HEK293 (cell line): ENCODE measurements at regions not wholly inside any gene's neighbourhood (a gene's known extent, or its start where the extent isn't known, plus 50 kb on each side); places are given as distances from the start of the nearest gene placed in this dataset.

Source experiments
- CTCF ChIA-PET: fragments of 350-600 bp; formaldehyde crosslinking; extraction: SDS; loops from one replicate; lab custom pipeline; 2021; ENCODE audit warnings: antibody characterized with exemption; lab: Yijun Ruan, JAX
- POLR2A ChIA-PET: fragments of 300-600 bp; formaldehyde crosslinking; extraction: SDS; loops from one replicate; lab custom pipeline; 2020; ENCODE audit warnings: antibody characterized with exemption, inconsistent platforms; lab: Yijun Ruan, JAX
- H3K27ac ChIP-seq: fragments of 200-500 bp; sonication (Bioruptor generic); 2 replicates; pipeline ENCODE4 v1.5.1; 2014; ENCODE audit warnings: low read depth, low read length, control low read depth, inconsistent platforms; ENCODE audit errors: extremely low read depth
- H3K36me3 ChIP-seq, 2 experiments: fragments of 200-500 bp in 1 of 2; sonication (Bioruptor generic) in 1 of 2; 1 replicate in 1 of 2; 2 replicates in 1 of 2; pipeline ENCODE4 v1.5.1; 2014 to 2017; ENCODE audit warnings: inconsistent platforms in 2 of 2, low read length in 2 of 2; ENCODE audit not compliant: control insufficient read depth in 2 of 2, insufficient read depth in 1 of 2
- H3K4me1 ChIP-seq: fragments of 200-500 bp; sonication (Bioruptor generic); 2 replicates; pipeline ENCODE4 v1.5.1; 2014; ENCODE audit warnings: mild to moderate bottlenecking, low read length, inconsistent platforms; ENCODE audit not compliant: control insufficient read depth, insufficient read depth
- H3K4me3 ChIP-seq: 2 replicates; pipeline ENCODE4 v1.5.1; 2011; ENCODE audit warnings: low read depth, mild to moderate bottlenecking, control low read depth, low read length, moderate library complexity
- H3K9me3 ChIP-seq: fragments of 200-500 bp; sonication (Bioruptor generic); 2 replicates; pipeline ENCODE4 v1.5.1; 2014; ENCODE audit warnings: low read depth, low read length, inconsistent platforms; ENCODE audit not compliant: control insufficient read depth, insufficient read depth
- OSR2 ChIP-seq: fragments of 450-650 bp; formaldehyde crosslinking; IDR thresholded peaks from 2 replicates; pipeline ENCODE4 v1.5.1; 2016; ENCODE audit warnings: missing biosample characterization, missing genetic modification characterization
- PRDM4 ChIP-seq: fragments of 450-650 bp; formaldehyde crosslinking; IDR thresholded peaks from 2 replicates; pipeline ENCODE4 v1.5.1; 2017; ENCODE audit warnings: missing biosample characterization, missing genetic modification characterization
- ZBTB49 ChIP-seq: fragments of 450-650 bp; formaldehyde crosslinking; IDR thresholded peaks from 2 replicates; pipeline ENCODE4 v1.5.1; 2016; ENCODE audit warnings: missing biosample characterization, missing genetic modification characterization, low read depth
- ZFP69B ChIP-seq: fragments of 450-650 bp; formaldehyde crosslinking; IDR thresholded peaks from 2 replicates; pipeline ENCODE4 v1.5.1; 2016; ENCODE audit warnings: missing biosample characterization, missing genetic modification characterization
- ZNF184 ChIP-seq: fragments of 450-650 bp; IDR thresholded peaks from 2 replicates; pipeline ENCODE4 v1.5.1; 2018; ENCODE audit warnings: missing biosample characterization, mild to moderate bottlenecking, missing genetic modification characterization
- ZNF266 ChIP-seq: fragments of 450-650 bp; formaldehyde crosslinking; IDR thresholded peaks from 2 replicates; pipeline ENCODE4 v1.5.1; 2016; ENCODE audit warnings: missing biosample characterization, missing genetic modification characterization, low read depth
- ZNF366 ChIP-seq: fragments of 450-650 bp; formaldehyde crosslinking; conservative IDR thresholded peaks from 2 replicates; pipeline ENCODE4 v1.5.1; 2016; ENCODE audit warnings: missing biosample characterization, missing genetic modification characterization
- ZNF426 ChIP-seq: fragments of 450-650 bp; formaldehyde crosslinking; IDR thresholded peaks from 2 replicates; pipeline ENCODE4 v1.5.1; 2017; ENCODE audit warnings: missing biosample characterization, missing genetic modification characterization, mild to moderate bottlenecking, inconsistent platforms, moderate library complexity
- ZNF521 ChIP-seq: fragments of 450-650 bp; formaldehyde crosslinking; IDR thresholded peaks from 2 replicates; pipeline ENCODE4 v1.5.1; 2017; ENCODE audit warnings: missing biosample characterization, mild to moderate bottlenecking, missing genetic modification characterization
- ZNF658 ChIP-seq: fragments of 450-650 bp; formaldehyde crosslinking; IDR thresholded peaks from 2 replicates; pipeline ENCODE4; 2016; ENCODE audit warnings: missing biosample characterization, missing genetic modification characterization
- ZNF677 ChIP-seq: fragments of 450-650 bp; IDR thresholded peaks from 2 replicates; pipeline ENCODE4 v1.5.0; 2018; ENCODE audit warnings: missing biosample characterization, mild to moderate bottlenecking, missing genetic modification characterization, moderate library complexity
- TF ChIP-seq, protein P1 (sequence below): fragments of 450-650 bp; formaldehyde crosslinking; conservative IDR thresholded peaks from 2 replicates; pipeline ENCODE4 v1.5.1; 2016; ENCODE audit warnings: low read depth, missing biosample characterization, missing genetic modification characterization
- TF ChIP-seq, protein P2 (sequence below): fragments of 450-650 bp; formaldehyde crosslinking; IDR thresholded peaks from 2 replicates; pipeline ENCODE4 v1.5.1; 2016; ENCODE audit warnings: missing biosample characterization, missing genetic modification characterization, borderline replicate concordance

- TF ChIP-seq ZNF366 (tag by site-specific recombination), result no peak
Observed at GRCh38 chr18:75507636-75508035, 80.1 kb upstream of the SMIM21 start (continued).

DNA sequence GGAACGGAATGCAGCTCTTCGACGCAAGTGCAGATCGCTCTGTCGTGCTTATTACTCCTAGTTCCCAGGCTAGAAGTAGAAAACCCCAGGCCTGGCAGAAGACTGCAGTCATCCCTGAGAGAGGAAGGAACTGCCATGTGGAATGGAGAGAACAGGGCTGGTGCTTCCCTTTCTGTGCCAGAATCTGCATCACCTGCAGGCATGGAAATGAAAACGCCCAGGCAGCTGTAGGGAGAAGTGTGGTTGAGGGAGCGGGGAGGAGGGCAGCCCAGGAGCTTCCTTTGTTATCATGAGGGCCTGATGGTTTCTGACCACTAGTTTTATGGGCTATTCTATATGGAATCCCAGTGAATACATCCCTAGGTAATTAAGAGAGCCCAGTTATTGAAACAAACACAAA lies 79.4 kb upstream of the SMIM21 start:
- CTCF ChIA-PET, result interaction anchor here (0.6 kb wide), 1 partner anchor 21 kb away, joined by 3 read pairs; no protein-coding TSS in a partner anchor
- POLR2A ChIA-PET, result no interaction called here
- no peaks in the 10 kb centered on the region for H3K9me3 ChIP-seq
- no peak overlapping the region for H3K4me3 ChIP-seq
- no peaks in the 10 kb centered on the region for H3K36me3 ChIP-seq
- H3K4me1 ChIP-seq, result no peaks in the 10 kb centered on the region
- no peak overlapping the region for H3K27ac ChIP-seq
- TF ChIP-seq ZNF266 (tag by site-specific recombination) (no peak), OSR2 (no peak), ZNF677 (tag by site-specific recombination) (no peak), ZNF426 (tag by site-specific recombination) (no peak), ZNF658 (tag by site-specific recombination) (no peak)
- TF ChIP-seq, protein P1, sequence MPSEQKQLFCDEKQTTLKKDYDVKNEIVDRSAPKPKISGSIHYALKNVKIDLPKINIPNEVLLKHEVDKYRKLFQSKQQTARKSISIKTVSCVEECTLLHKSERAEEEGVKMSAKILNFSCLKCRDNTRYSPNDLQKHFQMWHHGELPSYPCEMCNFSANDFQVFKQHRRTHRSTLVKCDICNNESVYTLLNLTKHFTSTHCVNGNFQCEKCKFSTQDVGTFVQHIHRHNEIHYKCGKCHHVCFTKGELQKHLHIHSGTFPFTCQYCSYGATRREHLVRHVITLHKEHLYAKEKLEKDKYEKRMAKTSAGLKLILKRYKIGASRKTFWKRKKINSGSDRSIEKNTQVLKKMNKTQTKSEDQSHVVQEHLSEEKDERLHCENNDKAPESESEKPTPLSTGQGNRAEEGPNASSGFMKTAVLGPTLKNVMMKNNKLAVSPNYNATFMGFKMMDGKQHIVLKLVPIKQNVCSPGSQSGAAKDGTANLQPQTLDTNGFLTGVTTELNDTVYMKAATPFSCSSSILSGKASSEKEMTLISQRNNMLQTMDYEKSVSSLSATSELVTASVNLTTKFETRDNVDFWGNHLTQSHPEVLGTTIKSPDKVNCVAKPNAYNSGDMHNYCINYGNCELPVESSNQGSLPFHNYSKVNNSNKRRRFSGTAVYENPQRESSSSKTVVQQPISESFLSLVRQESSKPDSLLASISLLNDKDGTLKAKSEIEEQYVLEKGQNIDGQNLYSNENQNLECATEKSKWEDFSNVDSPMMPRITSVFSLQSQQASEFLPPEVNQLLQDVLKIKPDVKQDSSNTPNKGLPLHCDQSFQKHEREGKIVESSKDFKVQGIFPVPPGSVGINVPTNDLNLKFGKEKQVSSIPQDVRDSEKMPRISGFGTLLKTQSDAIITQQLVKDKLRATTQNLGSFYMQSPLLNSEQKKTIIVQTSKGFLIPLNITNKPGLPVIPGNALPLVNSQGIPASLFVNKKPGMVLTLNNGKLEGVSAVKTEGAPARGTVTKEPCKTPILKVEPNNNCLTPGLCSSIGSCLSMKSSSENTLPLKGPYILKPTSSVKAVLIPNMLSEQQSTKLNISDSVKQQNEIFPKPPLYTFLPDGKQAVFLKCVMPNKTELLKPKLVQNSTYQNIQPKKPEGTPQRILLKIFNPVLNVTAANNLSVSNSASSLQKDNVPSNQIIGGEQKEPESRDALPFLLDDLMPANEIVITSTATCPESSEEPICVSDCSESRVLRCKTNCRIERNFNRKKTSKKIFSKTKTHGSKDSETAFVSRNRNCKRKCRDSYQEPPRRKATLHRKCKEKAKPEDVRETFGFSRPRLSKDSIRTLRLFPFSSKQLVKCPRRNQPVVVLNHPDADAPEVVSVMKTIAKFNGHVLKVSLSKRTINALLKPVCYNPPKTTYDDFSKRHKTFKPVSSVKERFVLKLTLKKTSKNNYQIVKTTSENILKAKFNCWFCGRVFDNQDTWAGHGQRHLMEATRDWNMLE (tag by site-specific recombination), result no peak

DNA sequence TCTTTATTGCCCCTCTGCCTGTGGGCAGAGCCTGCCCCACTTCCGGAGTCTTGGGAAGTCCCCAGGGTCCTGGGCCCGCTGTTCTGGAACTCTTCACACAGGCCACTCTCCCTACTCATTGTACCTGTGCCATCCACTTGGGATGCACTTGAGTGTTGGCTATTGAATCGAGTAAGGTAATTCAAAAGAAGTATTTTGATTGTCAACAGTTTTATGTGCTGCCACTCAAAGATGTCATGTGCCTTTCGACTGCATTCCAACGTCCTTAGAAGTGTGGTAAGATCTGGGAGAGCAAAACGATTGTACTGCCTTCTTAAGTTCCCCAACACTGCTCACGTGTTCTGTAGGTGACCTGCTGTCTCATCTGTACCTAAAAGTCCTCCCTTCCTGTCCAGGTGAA lies 77.0 kb upstream of the SMIM21 start:
- Histone ChIP-seq H3K27ac (no peak overlapping the region), H3K9me3 (no peaks in the 10 kb centered on the region), H3K36me3 (no peaks in the 10 kb centered on the region), H3K4me3 (no peak overlapping the region), H3K4me1 (no peaks in the 10 kb centered on the region)
- TF ChIP-seq ZBTB49 (tag by site-specific recombination) (no peak), PRDM4 (tag by site-specific recombination) (no peak), ZNF521 (tag by site-specific recombination) (no peak), ZNF184 (no peak), ZFP69B (tag by site-specific recombination) (no peak), OSR2 (no peak)
- TF ChIP-seq, protein P2, sequence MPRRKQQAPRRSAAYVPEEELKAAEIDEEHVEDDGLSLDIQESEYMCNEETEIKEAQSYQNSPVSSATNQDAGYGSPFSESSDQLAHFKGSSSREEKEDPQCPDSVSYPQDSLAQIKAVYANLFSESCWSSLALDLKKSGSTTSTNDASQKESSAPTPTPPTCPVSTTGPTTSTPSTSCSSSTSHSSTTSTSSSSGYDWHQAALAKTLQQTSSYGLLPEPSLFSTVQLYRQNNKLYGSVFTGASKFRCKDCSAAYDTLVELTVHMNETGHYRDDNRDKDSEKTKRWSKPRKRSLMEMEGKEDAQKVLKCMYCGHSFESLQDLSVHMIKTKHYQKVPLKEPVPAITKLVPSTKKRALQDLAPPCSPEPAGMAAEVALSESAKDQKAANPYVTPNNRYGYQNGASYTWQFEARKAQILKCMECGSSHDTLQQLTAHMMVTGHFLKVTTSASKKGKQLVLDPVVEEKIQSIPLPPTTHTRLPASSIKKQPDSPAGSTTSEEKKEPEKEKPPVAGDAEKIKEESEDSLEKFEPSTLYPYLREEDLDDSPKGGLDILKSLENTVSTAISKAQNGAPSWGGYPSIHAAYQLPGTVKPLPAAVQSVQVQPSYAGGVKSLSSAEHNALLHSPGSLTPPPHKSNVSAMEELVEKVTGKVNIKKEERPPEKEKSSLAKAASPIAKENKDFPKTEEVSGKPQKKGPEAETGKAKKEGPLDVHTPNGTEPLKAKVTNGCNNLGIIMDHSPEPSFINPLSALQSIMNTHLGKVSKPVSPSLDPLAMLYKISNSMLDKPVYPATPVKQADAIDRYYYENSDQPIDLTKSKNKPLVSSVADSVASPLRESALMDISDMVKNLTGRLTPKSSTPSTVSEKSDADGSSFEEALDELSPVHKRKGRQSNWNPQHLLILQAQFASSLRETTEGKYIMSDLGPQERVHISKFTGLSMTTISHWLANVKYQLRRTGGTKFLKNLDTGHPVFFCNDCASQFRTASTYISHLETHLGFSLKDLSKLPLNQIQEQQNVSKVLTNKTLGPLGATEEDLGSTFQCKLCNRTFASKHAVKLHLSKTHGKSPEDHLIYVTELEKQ (tag by site-specific recombination), result no peak
- POLR2A ChIA-PET, result no interaction called here
- CTCF ChIA-PET, result no interaction called here
